GM13976 (cell line): ENCODE measurements at regions not wholly inside any gene's neighbourhood (a gene's known extent, or its start where the extent isn't known, plus 50 kb on each side); places are given as distances from the start of the nearest gene placed in this dataset.

Source experiments
- DNase-seq: peaks from one replicate; pipeline ENCODE4 v3.0.0; 2012; ENCODE audit warnings: low spot score
- in situ Hi-C: fragments of 300-500 bp; cut with MboI; formaldehyde crosslinking; loops from one replicate; pipeline ENCODE4 v1.12.0; 2022; ENCODE audit warnings: low sequenced_read_pairs, mixed read lengths, inconsistent platforms; ENCODE audit not compliant: unreplicated experiment
- TF ChIP-seq, protein P1 (sequence below): IDR thresholded peaks from 2 replicates; pipeline ENCODE4 v1.5.1; 2012; ENCODE audit warnings: borderline replicate concordance, mild to moderate bottlenecking; ENCODE audit not compliant: insufficient read depth; ENCODE audit errors: extremely low read depth, missing control alignments, control extremely low read depth

DNA sequence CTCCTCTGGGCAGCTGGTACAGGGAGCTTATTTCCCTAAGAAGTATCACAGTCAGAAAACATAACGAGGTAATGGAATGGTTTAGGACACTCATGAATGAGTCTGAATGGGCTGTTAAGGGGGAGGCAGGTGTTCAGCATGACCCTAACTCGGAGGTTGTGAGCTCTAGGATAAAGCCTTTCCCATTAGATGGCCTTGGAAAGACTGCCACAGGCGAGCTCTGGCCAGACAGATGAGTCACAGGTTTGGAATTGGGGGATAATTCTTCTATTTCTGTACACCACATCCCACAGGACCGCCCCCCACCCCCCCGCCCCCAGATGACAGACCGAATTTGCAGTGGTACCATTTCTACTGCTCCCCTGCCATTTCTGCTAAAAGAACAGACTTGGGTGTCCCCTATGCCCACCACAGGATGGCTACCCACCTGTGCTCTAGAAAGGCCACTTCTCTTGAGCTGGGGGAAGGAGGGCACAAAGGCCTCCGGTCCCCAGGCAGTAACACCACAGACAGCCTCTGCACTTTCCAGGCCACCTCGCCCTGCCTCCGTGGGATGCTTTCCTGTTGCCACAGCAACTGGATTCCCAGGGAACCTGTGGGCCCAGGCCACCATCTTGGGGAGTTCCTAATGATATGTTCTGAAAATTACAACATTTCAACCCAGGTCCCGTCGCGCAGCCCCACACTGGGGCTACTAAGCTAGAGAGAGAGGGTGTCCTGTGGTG lies 76.7 kb downstream of the TRIM29 start:
- DNase-seq: no peak
- TF ChIP-seq, protein P1, sequence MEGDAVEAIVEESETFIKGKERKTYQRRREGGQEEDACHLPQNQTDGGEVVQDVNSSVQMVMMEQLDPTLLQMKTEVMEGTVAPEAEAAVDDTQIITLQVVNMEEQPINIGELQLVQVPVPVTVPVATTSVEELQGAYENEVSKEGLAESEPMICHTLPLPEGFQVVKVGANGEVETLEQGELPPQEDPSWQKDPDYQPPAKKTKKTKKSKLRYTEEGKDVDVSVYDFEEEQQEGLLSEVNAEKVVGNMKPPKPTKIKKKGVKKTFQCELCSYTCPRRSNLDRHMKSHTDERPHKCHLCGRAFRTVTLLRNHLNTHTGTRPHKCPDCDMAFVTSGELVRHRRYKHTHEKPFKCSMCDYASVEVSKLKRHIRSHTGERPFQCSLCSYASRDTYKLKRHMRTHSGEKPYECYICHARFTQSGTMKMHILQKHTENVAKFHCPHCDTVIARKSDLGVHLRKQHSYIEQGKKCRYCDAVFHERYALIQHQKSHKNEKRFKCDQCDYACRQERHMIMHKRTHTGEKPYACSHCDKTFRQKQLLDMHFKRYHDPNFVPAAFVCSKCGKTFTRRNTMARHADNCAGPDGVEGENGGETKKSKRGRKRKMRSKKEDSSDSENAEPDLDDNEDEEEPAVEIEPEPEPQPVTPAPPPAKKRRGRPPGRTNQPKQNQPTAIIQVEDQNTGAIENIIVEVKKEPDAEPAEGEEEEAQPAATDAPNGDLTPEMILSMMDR: no peak
- in situ Hi-C loops: no loop called here

DNA sequence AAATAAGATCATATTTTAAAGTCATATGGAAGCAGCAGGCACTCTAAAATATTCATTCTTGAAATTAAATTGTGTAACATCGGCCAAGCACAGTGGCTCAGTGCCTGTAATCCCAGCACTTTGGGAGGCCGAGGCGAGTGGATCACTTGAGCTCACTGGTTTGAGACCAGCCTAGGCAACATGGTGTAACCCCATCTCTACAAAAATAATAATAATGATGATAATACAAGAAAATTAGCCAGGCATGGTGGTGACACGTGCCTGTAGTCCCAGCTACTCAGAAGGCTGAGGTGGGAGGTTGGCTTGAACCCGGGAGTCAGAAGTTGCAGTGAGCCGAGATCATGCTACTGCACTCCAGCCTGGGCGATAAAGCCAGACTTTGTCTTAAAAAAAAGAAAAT lies 77.4 kb downstream of the TRIM29 start:
- TF ChIP-seq, protein P1: no peak
- no peak for DNase-seq
- in situ Hi-C loops: no loop called here

- in situ Hi-C loops: no loop called here
- DNase-seq: no peak
- TF ChIP-seq, protein P1: no peak
Observed at GRCh38 chr11:120058931-120059330, 79.0 kb downstream of the TRIM29 start.

DNA sequence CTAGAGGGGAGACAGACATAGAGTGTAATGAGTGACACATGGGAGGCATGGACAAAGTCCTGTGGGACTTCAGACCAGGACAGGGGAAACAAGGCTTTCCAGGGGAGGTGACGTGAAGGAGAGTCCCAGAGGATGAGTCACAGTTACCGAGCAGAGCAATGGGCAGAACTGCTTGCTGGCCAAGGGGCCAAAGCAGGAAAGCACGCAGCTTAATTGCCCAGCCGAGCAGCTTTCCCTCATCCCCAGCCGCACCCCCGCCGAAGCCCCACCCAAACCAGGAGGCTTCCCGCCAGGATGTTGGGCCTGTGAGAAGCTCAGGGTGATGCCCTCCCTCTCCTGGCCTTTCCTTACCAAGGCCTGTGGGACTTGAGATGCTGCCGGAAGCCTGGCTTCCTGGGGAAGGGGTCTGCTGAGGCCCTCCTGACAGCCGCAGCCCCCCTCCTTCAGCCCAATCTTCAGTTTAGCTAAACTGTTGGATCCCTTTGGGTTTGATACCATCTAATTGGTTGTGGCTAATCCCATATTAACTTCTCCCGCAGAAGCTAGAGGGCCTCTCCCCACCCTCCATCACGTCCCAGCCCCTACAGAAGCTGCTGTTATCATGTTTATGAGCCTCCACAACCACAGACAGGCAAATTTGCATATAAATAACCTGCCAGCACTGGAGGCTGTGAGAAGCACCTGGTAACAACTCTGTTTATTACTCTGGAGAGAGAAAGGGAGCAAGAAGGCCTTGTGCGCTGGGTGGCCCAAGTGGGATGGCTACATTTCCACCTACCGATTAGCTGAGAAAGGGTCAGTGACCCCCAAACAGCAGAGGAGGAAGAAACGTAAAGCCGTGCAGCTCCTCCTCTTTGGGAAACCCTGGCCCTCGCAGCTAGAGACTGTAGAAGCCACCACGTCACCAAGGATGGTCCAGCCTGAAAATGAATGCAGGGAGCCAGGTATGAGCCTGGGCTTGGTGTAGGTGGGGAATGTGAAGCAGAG lies 80.0 kb downstream of the TRIM29 start:
- TF ChIP-seq, protein P1: no peak
- DNase-seq: no peak
- in situ Hi-C loops: no loop called here

- in situ Hi-C loops: no loop called here
- no peak for DNase-seq
- TF ChIP-seq, protein P1: no peak
Observed at GRCh38 chr11:120057028-120057330, 80.9 kb downstream of the TRIM29 start.

DNA sequence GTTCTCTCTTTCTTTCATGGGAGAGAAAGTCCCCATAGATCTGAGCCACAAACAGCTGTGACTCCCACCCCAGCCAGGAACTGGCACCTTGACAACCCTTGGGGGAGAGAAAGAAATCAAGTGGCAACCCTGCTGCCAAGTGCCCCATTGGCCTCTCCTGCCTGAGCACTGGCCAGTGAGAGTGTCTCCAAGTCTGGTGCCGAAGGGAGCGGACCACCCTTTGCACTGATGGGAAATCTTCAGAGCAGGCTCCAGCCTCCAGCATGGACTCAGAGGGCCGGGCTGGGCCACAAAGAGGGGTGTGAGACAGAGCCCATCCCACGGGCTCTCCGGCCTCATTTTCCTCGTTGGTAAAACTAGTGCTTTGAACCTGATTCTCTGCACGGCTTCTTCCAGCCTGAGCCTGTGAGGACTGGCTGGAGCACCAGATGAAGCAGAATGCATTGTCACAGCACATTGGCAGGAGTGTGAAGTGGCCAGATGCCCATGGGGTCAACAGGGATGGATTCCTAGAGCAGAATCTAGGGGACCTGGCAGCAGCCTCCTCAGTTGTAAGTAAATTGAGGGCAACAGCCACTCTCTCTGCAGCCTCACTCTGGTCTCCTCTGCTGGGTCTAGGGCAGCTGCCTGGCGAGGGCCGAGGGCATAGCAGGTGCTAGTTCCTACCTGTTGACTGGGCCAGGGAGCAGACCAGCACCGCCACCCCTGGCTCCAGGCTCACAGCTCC lies 81.4 kb downstream of the TRIM29 start:
- no peak for DNase-seq
- in situ Hi-C loops: no loop called here

More for the DNA sequence above, 81.4 kb downstream of the TRIM29 start:
- TF ChIP-seq, protein P1: no peak
